HAP-1 (cell line): ENCODE measurements at regions not wholly inside any gene's neighbourhood (a gene's known extent, or its start where the extent isn't known, plus 50 kb on each side); places are given as distances from the start of the nearest gene placed in this dataset.
"Not testable (repeated sequence)": the region's sequence is repeated elsewhere in the genome, so short reads cannot be mapped to it uniquely, and the experiment has no call there.

Experiments
- DNase-seq, 2 experiments: peaks; one replicate each; pipeline ENCODE4 v3.0.0-alpha.2; 2016 to 2020; ENCODE audit warnings: low spot score in 2 of 2
- H3K27me3 ChIP-seq: fragments of 250-450 bp; sonication (Bioruptor Pico); 2 replicates; pipeline ENCODE4 v1.5.1; 2020; ENCODE audit warnings: low read depth, mild to moderate bottlenecking, moderate library complexity
- H3K36me3 ChIP-seq: fragments of 250-450 bp; sonication (Bioruptor Pico); replicated peaks from 2 replicates; pipeline ENCODE4 v1.5.1; 2020; ENCODE audit warnings: mild to moderate bottlenecking
- H3K4me1 ChIP-seq: fragments of 250-450 bp; sonication (Bioruptor Pico); 2 replicates; pipeline ENCODE4 v1.5.1; 2020; ENCODE audit warnings: mild to moderate bottlenecking
- H3K4me3 ChIP-seq: fragments of 250-450 bp; sonication (Bioruptor Pico); 2 replicates; pipeline ENCODE4 v1.5.1; 2020; ENCODE audit warnings: mild to moderate bottlenecking, moderate library complexity
- H3K9me3 ChIP-seq: fragments of 250-450 bp; sonication (Bioruptor Pico); 2 replicates; pipeline ENCODE4 v1.5.1; 2020; ENCODE audit warnings: mild to moderate bottlenecking, moderate library complexity
- in situ Hi-C: fragments of 300-500 bp; cut with MboI; formaldehyde crosslinking; loops from 3 replicates; pipeline ENCODE4 v1.14.3; 2020; ENCODE audit warnings: low sequenced_read_pairs, inconsistent platforms, mixed read lengths

- H3K36me3 ChIP-seq = no peaks in the 10 kb centered on the region
- in situ Hi-C loops = no loop called here
- H3K4me1 ChIP-seq = no peaks in the 10 kb centered on the region
- no peaks in the 10 kb centered on the region for H3K27me3 ChIP-seq
- DNase-seq = no peak
- H3K4me3 ChIP-seq = no peak overlapping the region
- H3K9me3 ChIP-seq = no peaks in the 10 kb centered on the region
Measured at GRCh38 chr14:40100544-40101196, 668.4 kb upstream of the FBXO33 start.

GRCh38 chr14:40099316-40099715 is 667.1 kb upstream of the FBXO33 start:
- no peak for DNase-seq
- Histone ChIP-seq H3K4me3 (no peak overlapping the region), H3K4me1 (no peaks in the 10 kb centered on the region), H3K27me3 (no peaks in the 10 kb centered on the region), H3K9me3 (no peaks in the 10 kb centered on the region), H3K36me3 (no peaks in the 10 kb centered on the region)
- in situ Hi-C loops = no loop called here

- in situ Hi-C loops = no loop called here
- Histone ChIP-seq H3K36me3 (no peaks in the 10 kb centered on the region), H3K9me3 (no peaks in the 10 kb centered on the region), H3K4me1 (no peaks in the 10 kb centered on the region), H3K4me3 (no peak overlapping the region), H3K27me3 (no peaks in the 10 kb centered on the region)
- no peak for DNase-seq
Measured at GRCh38 chr14:40098468-40098867, 666.2 kb upstream of the FBXO33 start.

- Histone ChIP-seq H3K4me3 (no peak overlapping the region), H3K4me1 (no peaks in the 10 kb centered on the region), H3K9me3 (no peaks in the 10 kb centered on the region), H3K27me3 (no peaks in the 10 kb centered on the region), H3K36me3 (no peaks in the 10 kb centered on the region)
- no peak for DNase-seq
- in situ Hi-C loops = no loop called here
Measured at GRCh38 chr14:40096968-40097367, 664.7 kb upstream of the FBXO33 start.

GRCh38 chr14:40093800-40094199 is 661.6 kb upstream of the FBXO33 start:
- Histone ChIP-seq H3K9me3 (no peaks in the 10 kb centered on the region), H3K27me3 (no peaks in the 10 kb centered on the region), H3K4me3 (no peak overlapping the region), H3K4me1 (no peaks in the 10 kb centered on the region), H3K36me3 (no peaks in the 10 kb centered on the region)
- in situ Hi-C loops = no loop called here
- DNase-seq = no peak

- no peaks in the 10 kb centered on the region for H3K36me3 ChIP-seq
- peaks cover 4% of the 10 kb centered on the region; the same call in 1 of the 2 replicates for H3K4me1 ChIP-seq
- no peaks in the 10 kb centered on the region for H3K27me3 ChIP-seq
- DNase-seq = no peak
- in situ Hi-C loops = no loop called here
- H3K9me3 ChIP-seq = no peaks in the 10 kb centered on the region
- no peak overlapping the region for H3K4me3 ChIP-seq
Measured at GRCh38 chr14:40074169-40074568, 641.9 kb upstream of the FBXO33 start.

- in situ Hi-C loops = no loop called here
- Histone ChIP-seq H3K27me3 (no peaks in the 10 kb centered on the region), H3K4me1 (peaks cover 4% of the 10 kb centered on the region; the same call in 1 of the 2 replicates), H3K4me3 (no peak overlapping the region), H3K9me3 (no peaks in the 10 kb centered on the region), H3K36me3 (no peaks in the 10 kb centered on the region)
- no peak for DNase-seq
Measured at GRCh38 chr14:40072175-40072574, 639.9 kb upstream of the FBXO33 start.

- Histone ChIP-seq H3K36me3 (no peaks in the 10 kb centered on the region), H3K4me3 (no peak overlapping the region), H3K27me3 (no peaks in the 10 kb centered on the region; the same call in 1 of the 2 replicates), H3K4me1 (no peaks in the 10 kb centered on the region), H3K9me3 (no peaks in the 10 kb centered on the region)
- no peak for DNase-seq
- in situ Hi-C loops = no loop called here
Measured at GRCh38 chr14:40058901-40059897, 627.0 kb upstream of the FBXO33 start.

- H3K36me3 ChIP-seq = no peaks in the 10 kb centered on the region
- H3K9me3 ChIP-seq = no peaks in the 10 kb centered on the region
- H3K27me3 ChIP-seq = no peaks in the 10 kb centered on the region
- no peak overlapping the region for H3K4me3 ChIP-seq
- H3K4me1 ChIP-seq = no peaks in the 10 kb centered on the region
- in situ Hi-C loops = no loop called here
- no peak for DNase-seq
Measured at GRCh38 chr14:40053416-40053815, 621.2 kb upstream of the FBXO33 start.

GRCh38 chr14:40028991-40029390 is 596.8 kb upstream of the FBXO33 start:
- no peaks in the 10 kb centered on the region for H3K4me1 ChIP-seq
- in situ Hi-C loops = no loop called here
- no peaks in the 10 kb centered on the region for H3K36me3 ChIP-seq
- no peak for DNase-seq
- no peaks in the 10 kb centered on the region for H3K9me3 ChIP-seq
- H3K4me3 ChIP-seq = no peak overlapping the region
- H3K27me3 ChIP-seq = no peaks in the 10 kb centered on the region

- Histone ChIP-seq H3K36me3 (no peaks in the 10 kb centered on the region), H3K9me3 (no peaks in the 10 kb centered on the region), H3K4me1 (no peaks in the 10 kb centered on the region), H3K4me3 (no peak overlapping the region), H3K27me3 (no peaks in the 10 kb centered on the region)
- no peak for DNase-seq
- in situ Hi-C loops = no loop called here
Measured at GRCh38 chr14:40025101-40025500, 592.9 kb upstream of the FBXO33 start.

GRCh38 chr14:40010961-40011360 is 578.7 kb upstream of the FBXO33 start:
- no peaks in the 10 kb centered on the region for H3K27me3 ChIP-seq
- no peaks in the 10 kb centered on the region for H3K36me3 ChIP-seq
- H3K9me3 ChIP-seq = no peaks in the 10 kb centered on the region
- DNase-seq = no peak
- H3K4me3 ChIP-seq = no peak overlapping the region
- H3K4me1 ChIP-seq = no peaks in the 10 kb centered on the region
- in situ Hi-C loops = no loop called here

- DNase-seq = no peak
- H3K9me3 ChIP-seq = no peaks in the 10 kb centered on the region
- no peaks in the 10 kb centered on the region for H3K4me1 ChIP-seq
- no peaks in the 10 kb centered on the region for H3K27me3 ChIP-seq
- H3K4me3 ChIP-seq = no peak overlapping the region
- no peaks in the 10 kb centered on the region for H3K36me3 ChIP-seq
- in situ Hi-C loops = no loop called here
Measured at GRCh38 chr14:40009771-40010170, 577.5 kb upstream of the FBXO33 start.

- H3K36me3 ChIP-seq, H3K27me3 ChIP-seq, H3K4me1 ChIP-seq, H3K9me3 ChIP-seq, H3K4me3 ChIP-seq, DNase-seq, in situ Hi-C loops: not testable (repeated sequence)
Measured at GRCh38 chr14:40008345-40008744, 576.1 kb upstream of the FBXO33 start.
